Fibroblast of the aortic adventitia (primary cell): ENCODE measurements at regions not wholly inside any gene's neighbourhood (a gene's known extent, or its start where the extent isn't known, plus 50 kb on each side); places are given as distances from the start of the nearest gene placed in this dataset.

Source experiments
- DNase-seq: peaks from one replicate; pipeline ENCODE4 v3.0.0-alpha.2; 2010; ENCODE audit warnings: low read depth
- H3K4me3 ChIP-seq: 2 replicates; pipeline ENCODE4 v1.5.1; 2011; ENCODE audit warnings: low read depth, mild to moderate bottlenecking, control low read depth, low read length, moderate library complexity
- CTCF ChIP-seq: IDR thresholded peaks from 2 replicates; pipeline ENCODE4 v1.5.1; 2011; ENCODE audit warnings: mild to moderate bottlenecking, low read length, control low read depth, inconsistent platforms; ENCODE audit not compliant: insufficient read depth

GRCh38 chr17:73987845-73988509, 215.5 kb upstream of the RPL38 start:
- no peak for TF ChIP-seq CTCF
- H3K4me3 ChIP-seq = no peak overlapping the region
- DNase-seq = no peak

- no peak for DNase-seq
- TF ChIP-seq CTCF = no peak
- H3K4me3 ChIP-seq = no peak overlapping the region
Measured at GRCh38 chr17:73989671-73990070, 213.8 kb upstream of the RPL38 start.

- no peak overlapping the region for H3K4me3 ChIP-seq
- TF ChIP-seq CTCF = no peak
Measured at GRCh38 chr17:73990290-73990689, 213.2 kb upstream of the RPL38 start.

GRCh38 chr17:73991260-73991659, 212.2 kb upstream of the RPL38 start:
- DNase-seq = no peak
- no peak for TF ChIP-seq CTCF

More at GRCh38 chr17:73990290-73990689, 213.2 kb upstream of the RPL38 start:
- no peak for DNase-seq

GRCh38 chr17:73994946-73995345, 208.5 kb upstream of the RPL38 start:
- H3K4me3 ChIP-seq = no peak overlapping the region
- no peak for TF ChIP-seq CTCF
- DNase-seq = no peak

More at GRCh38 chr17:73991260-73991659, 212.2 kb upstream of the RPL38 start:
- H3K4me3 ChIP-seq = no peak overlapping the region

GRCh38 chr17:73997059-73997458, 206.4 kb upstream of the RPL38 start:
- no peak for TF ChIP-seq CTCF
- no peak overlapping the region for H3K4me3 ChIP-seq
- DNase-seq = no peak

GRCh38 chr17:73998249-73998648, 205.2 kb upstream of the RPL38 start:
- DNase-seq = no peak
- no peak overlapping the region for H3K4me3 ChIP-seq
- TF ChIP-seq CTCF = no peak
